Cardiac muscle cell (in vitro differentiated cells and primary cell): ENCODE measurements at regions not wholly inside any gene's neighbourhood (a gene's known extent, or its start where the extent isn't known, plus 50 kb on each side); places are given as distances from the start of the nearest gene placed in this dataset.
"Not testable (repeated sequence)": the region's sequence is repeated elsewhere in the genome, so short reads cannot be mapped to it uniquely, and the experiment has no call there.

Source experiments
- DNase-seq, 2 donors: peaks; one replicate each; pipeline versions ENCODE4 v3.0.0 to v3.0.0-alpha.2; 2010 to 2017; ENCODE audit warnings: low read depth in 1 of 2, low spot score in 1 of 2
- H3K27ac ChIP-seq: fragments of 200-600 bp; sonication (generic); 2 replicates; pipeline ENCODE4 v1.5.1; 2016
- H3K27me3 ChIP-seq: fragments of 200-600 bp; sonication (generic); 2 replicates; pipeline ENCODE4 v1.6.0; 2016; ENCODE audit warnings: control low read depth
- H3K36me3 ChIP-seq: fragments of 200-600 bp; sonication (generic); 2 replicates; pipeline ENCODE4 v1.5.1; 2016; ENCODE audit warnings: control low read depth
- H3K4me1 ChIP-seq: fragments of 200-600 bp; sonication (generic); 2 replicates; pipeline ENCODE4 v1.8.1; 2017; ENCODE audit warnings: low read depth, mild to moderate bottlenecking, mixed run types
- H3K4me3 ChIP-seq: fragments of 200-600 bp; sonication (generic); 2 replicates; pipeline ENCODE4 v1.5.1; 2016; ENCODE audit warnings: mild to moderate bottlenecking
- H3K9me3 ChIP-seq: fragments of 200-600 bp; sonication (generic); 2 replicates; pipeline ENCODE4 v1.5.1; 2017; ENCODE audit warnings: low read depth, mild to moderate bottlenecking, control low read depth
- TF ChIP-seq, protein P1 (sequence below): IDR thresholded peaks from 2 replicates; pipeline ENCODE4 v1.5.1; 2012; ENCODE audit warnings: low read depth, mild to moderate bottlenecking, low read length

- TF ChIP-seq, protein P1, sequence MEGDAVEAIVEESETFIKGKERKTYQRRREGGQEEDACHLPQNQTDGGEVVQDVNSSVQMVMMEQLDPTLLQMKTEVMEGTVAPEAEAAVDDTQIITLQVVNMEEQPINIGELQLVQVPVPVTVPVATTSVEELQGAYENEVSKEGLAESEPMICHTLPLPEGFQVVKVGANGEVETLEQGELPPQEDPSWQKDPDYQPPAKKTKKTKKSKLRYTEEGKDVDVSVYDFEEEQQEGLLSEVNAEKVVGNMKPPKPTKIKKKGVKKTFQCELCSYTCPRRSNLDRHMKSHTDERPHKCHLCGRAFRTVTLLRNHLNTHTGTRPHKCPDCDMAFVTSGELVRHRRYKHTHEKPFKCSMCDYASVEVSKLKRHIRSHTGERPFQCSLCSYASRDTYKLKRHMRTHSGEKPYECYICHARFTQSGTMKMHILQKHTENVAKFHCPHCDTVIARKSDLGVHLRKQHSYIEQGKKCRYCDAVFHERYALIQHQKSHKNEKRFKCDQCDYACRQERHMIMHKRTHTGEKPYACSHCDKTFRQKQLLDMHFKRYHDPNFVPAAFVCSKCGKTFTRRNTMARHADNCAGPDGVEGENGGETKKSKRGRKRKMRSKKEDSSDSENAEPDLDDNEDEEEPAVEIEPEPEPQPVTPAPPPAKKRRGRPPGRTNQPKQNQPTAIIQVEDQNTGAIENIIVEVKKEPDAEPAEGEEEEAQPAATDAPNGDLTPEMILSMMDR: no peak
- H3K9me3 ChIP-seq: no peaks in the 10 kb centered on the region
- no peak for DNase-seq
- no peaks in the 10 kb centered on the region for H3K36me3 ChIP-seq
- H3K4me3 ChIP-seq: no peak overlapping the region
- H3K27ac ChIP-seq: no peak overlapping the region
- H3K27me3 ChIP-seq: no peaks in the 10 kb centered on the region
- no peaks in the 10 kb centered on the region for H3K4me1 ChIP-seq
Measured at GRCh38 chr7:51869452-51869851, 552.8 kb upstream of the COBL start.

DNA sequence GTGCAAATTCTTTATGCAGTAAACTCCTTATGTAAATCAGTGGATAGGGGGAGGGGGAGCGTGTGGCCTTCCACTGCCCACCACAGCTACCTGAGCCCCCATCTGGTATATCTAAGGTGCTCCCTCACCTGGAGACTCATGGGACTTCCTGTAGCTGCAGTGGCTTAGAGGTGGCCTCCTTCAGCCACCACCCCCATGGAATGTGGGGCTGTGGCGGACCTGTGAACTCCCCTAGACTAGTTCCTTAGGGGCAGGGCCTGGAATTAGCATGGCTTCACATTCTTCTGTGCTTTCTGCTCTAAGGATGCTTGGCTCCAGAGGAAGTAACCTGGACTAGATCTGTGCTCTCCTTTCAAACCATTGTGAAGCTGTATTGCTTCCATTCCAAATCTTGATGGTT, 550.5 kb upstream of the COBL start:
- H3K27me3 ChIP-seq: no peaks in the 10 kb centered on the region

GRCh38 chr7:51860305-51860704, 543.7 kb upstream of the COBL start:
- Histone ChIP-seq H3K27me3 (no peaks in the 10 kb centered on the region), H3K4me1 (no peaks in the 10 kb centered on the region), H3K9me3 (no peaks in the 10 kb centered on the region), H3K27ac (no peak overlapping the region), H3K4me3 (no peak overlapping the region), H3K36me3 (no peaks in the 10 kb centered on the region)
- TF ChIP-seq, protein P1: no peak
- no peak for DNase-seq

More for the DNA sequence above, 550.5 kb upstream of the COBL start:
- no peak overlapping the region for H3K27ac ChIP-seq
- no peaks in the 10 kb centered on the region for H3K4me1 ChIP-seq
- no peak overlapping the region for H3K4me3 ChIP-seq
- H3K36me3 ChIP-seq: no peaks in the 10 kb centered on the region
- H3K9me3 ChIP-seq: no peaks in the 10 kb centered on the region
- DNase-seq: no peak
- TF ChIP-seq, protein P1: no peak

DNA sequence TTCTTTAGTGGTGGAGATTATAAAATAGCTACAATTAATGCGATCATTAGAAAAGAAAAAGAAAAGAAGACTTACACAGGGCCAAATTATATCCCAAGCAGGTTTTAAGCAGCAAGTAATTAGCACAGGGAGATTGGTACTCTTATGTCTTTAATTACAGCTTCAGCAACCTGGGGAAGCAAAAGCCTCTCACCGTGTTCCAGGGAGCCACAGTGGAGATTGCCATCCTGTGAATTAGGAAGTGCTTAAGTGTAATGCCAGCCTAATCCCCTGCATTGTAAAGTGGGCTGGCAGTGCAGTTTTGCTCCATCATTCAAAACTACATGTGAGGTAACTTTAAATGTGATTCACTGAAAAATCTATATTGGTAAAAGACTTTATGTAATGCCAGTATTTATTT, 533.5 kb upstream of the COBL start:
- Histone ChIP-seq H3K9me3 (no peaks in the 10 kb centered on the region), H3K4me1 (no peaks in the 10 kb centered on the region), H3K36me3 (no peaks in the 10 kb centered on the region), H3K4me3 (no peak overlapping the region), H3K27me3 (no peaks in the 10 kb centered on the region), H3K27ac (no peak overlapping the region)
- TF ChIP-seq, protein P1: no peak
- no peak for DNase-seq

DNA sequence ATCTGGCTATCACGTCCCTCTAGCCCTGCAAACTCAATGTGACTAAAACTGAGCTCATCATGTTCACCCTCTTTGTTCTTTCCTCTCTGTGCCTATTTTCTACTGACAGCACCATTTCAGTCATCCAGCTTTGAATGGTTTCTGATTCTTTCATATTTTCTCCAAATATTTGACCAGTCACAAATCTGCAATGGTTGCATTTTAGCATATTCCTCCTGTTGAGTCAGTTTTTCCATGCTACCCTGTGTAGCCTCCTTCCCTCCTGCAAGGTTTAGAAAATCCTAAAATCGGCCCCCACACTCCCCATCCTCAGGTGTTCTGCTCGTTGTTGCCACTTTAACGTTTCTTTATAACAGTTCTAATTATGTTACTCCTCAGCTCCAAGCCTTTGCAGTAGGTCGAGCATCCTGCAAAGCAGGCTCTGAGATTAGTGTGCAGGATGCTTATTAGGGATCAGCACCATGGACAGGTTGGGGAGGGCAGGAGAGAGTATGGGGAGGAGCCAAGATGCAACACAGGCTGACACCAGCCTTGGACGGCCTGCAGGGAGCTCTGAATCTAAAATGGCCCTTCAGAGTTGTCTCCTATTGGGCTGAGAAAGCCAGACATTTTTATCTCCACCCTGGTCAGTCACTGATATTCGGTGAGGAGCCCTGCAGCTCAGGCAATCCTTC, 531.0 kb upstream of the COBL start:
- H3K36me3 ChIP-seq: no peaks in the 10 kb centered on the region
- no peak overlapping the region for H3K4me3 ChIP-seq
- no peak overlapping the region for H3K27ac ChIP-seq
- H3K9me3 ChIP-seq: no peaks in the 10 kb centered on the region
- TF ChIP-seq, protein P1: no peak
- DNase-seq: peak in 1 of 2 donors; percentile 51
- H3K4me1 ChIP-seq: no peaks in the 10 kb centered on the region
- H3K27me3 ChIP-seq: no peaks in the 10 kb centered on the region

DNA sequence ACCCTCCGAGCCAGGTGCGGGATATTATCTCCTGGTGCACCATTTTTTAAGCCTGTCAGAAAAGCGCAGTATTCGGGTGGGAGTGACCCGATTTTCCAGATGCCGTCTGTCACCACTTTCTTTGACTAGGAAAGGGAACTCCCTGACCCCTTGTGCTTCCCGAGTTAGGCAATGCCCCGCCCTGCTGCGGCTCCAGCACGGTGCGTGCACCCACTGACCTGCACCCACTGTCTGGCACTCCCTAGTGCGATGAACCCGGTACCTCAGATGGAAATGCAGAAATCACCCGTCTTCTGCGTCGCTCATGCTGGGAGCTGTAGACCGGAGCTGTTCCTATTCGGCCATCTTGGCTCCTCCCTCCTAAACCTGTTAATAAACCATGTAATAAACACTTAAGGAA, 522.5 kb upstream of the COBL start:
- not testable (repeated sequence) for H3K36me3 ChIP-seq, H3K9me3 ChIP-seq, DNase-seq

More for the DNA sequence above, 522.5 kb upstream of the COBL start:
- H3K4me3 ChIP-seq, H3K4me1 ChIP-seq, H3K27me3 ChIP-seq, H3K27ac ChIP-seq: not testable (repeated sequence)
